ENCODE measurements at regions not wholly inside any gene's neighbourhood (a gene's known extent, or its start where the extent isn't known, plus 50 kb on each side); places are given as distances from the start of the nearest gene placed in this dataset.

- no peak for TF ChIP-seq CTCF (conservative IDR thresholded peaks at IDR 0.05)
- no peak for TF ChIP-seq ZFX (IDR thresholded peaks at IDR 0.05)
Measured at GRCh38 chr9:73863924-73864323, 633.2 kb upstream of the RORB start.

Measured in C4-2B (cell line).